Astrocyte (in vitro differentiated cells and primary cell): ENCODE measurements at regions not wholly inside any gene's neighbourhood (a gene's known extent, or its start where the extent isn't known, plus 50 kb on each side); places are given as distances from the start of the nearest gene placed in this dataset.

Source experiments
- DNase-seq: peaks from one replicate; pipeline ENCODE4 v3.0.0-alpha.2; 2010; ENCODE audit warnings: low read depth
- FAIRE-seq: peaks from 2 replicates; lab custom pipeline; 2011; peaks lifted over from hg19 to GRCh38; lab: Jason Lieb, UNC
- H2AFZ ChIP-seq: 2 replicates; pipeline ENCODE4 v1.6.0; 2012; ENCODE audit warnings: low read depth, low read length, inconsistent platforms
- H3K27ac ChIP-seq: 2 replicates; pipeline ENCODE4 v1.5.1; 2011; ENCODE audit warnings: low read depth, low read length, inconsistent platforms
- H3K27me3 ChIP-seq: 2 replicates; pipeline ENCODE4 v1.6.0; 2011; ENCODE audit warnings: low read length, inconsistent platforms; ENCODE audit not compliant: insufficient read depth
- H3K36me3 ChIP-seq: 2 replicates; pipeline ENCODE4 v1.5.1; 2011; ENCODE audit warnings: low read length, inconsistent platforms; ENCODE audit not compliant: insufficient read depth
- H3K4me1 ChIP-seq: 2 replicates; pipeline ENCODE4 v1.5.1; 2011; ENCODE audit warnings: low read length, inconsistent platforms; ENCODE audit not compliant: insufficient read depth
- H3K4me2 ChIP-seq: 2 replicates; pipeline ENCODE4 v1.6.0; 2012; ENCODE audit warnings: low read length, inconsistent platforms
- H3K4me3 ChIP-seq: 2 replicates; pipeline ENCODE4 v1.5.1; 2011; ENCODE audit warnings: low read depth, mild to moderate bottlenecking, low read length, inconsistent platforms; ENCODE audit not compliant: insufficient read depth
- H3K79me2 ChIP-seq: 2 replicates; pipeline ENCODE4 v1.6.0; 2012; ENCODE audit warnings: mild to moderate bottlenecking, low read length, inconsistent platforms; ENCODE audit not compliant: insufficient read depth
- H3K9ac ChIP-seq: 2 replicates; pipeline ENCODE4 v1.6.0; 2012; ENCODE audit warnings: mild to moderate bottlenecking, low read length, inconsistent platforms
- H3K9me3 ChIP-seq: 2 replicates; pipeline ENCODE4 v1.5.1; 2012; ENCODE audit warnings: low read depth, mild to moderate bottlenecking, low read length, inconsistent platforms; ENCODE audit not compliant: insufficient read depth
- H4K20me1 ChIP-seq: 2 replicates; pipeline ENCODE4 v1.6.0; 2012; ENCODE audit warnings: low read length, inconsistent platforms; ENCODE audit not compliant: insufficient read depth
- H3K27ac Mint-ChIP-seq: one replicate; pipeline ENCODE4 v1.8.0; 2021; ENCODE audit warnings: mild to moderate bottlenecking, mixed read lengths; ENCODE audit not compliant: unreplicated experiment
- H3K27me3 Mint-ChIP-seq: one replicate; pipeline ENCODE4 v1.8.0; 2021; ENCODE audit warnings: low read depth, mixed read lengths; ENCODE audit not compliant: unreplicated experiment
- H3K36me3 Mint-ChIP-seq: one replicate; pipeline ENCODE4 v1.8.0; 2021; ENCODE audit warnings: low read depth, mixed read lengths; ENCODE audit not compliant: unreplicated experiment
- H3K4me1 Mint-ChIP-seq: one replicate; pipeline ENCODE4 v1.8.0; 2021; ENCODE audit warnings: low read depth, mixed read lengths; ENCODE audit not compliant: unreplicated experiment
- H3K4me3 Mint-ChIP-seq: one replicate; pipeline ENCODE4 v1.8.0; 2021; ENCODE audit warnings: mild to moderate bottlenecking, moderate library complexity, mixed read lengths; ENCODE audit not compliant: unreplicated experiment
- H3K9me3 Mint-ChIP-seq: one replicate; pipeline ENCODE4 v1.8.0; 2021; ENCODE audit warnings: mild to moderate bottlenecking, mixed read lengths; ENCODE audit not compliant: unreplicated experiment
- EZH2 ChIP-seq: IDR thresholded peaks from 2 replicates; pipeline ENCODE4 v1.6.1; 2012; ENCODE audit warnings: mild to moderate bottlenecking, low read length, inconsistent platforms; ENCODE audit not compliant: insufficient read depth
- TF ChIP-seq, protein P1 (sequence below): IDR thresholded peaks from 2 replicates; pipeline ENCODE4 v1.5.1; 2011; ENCODE audit warnings: low read depth, mild to moderate bottlenecking, inconsistent platforms, low read length, moderate library complexity; ENCODE audit not compliant: insufficient read depth

DNA sequence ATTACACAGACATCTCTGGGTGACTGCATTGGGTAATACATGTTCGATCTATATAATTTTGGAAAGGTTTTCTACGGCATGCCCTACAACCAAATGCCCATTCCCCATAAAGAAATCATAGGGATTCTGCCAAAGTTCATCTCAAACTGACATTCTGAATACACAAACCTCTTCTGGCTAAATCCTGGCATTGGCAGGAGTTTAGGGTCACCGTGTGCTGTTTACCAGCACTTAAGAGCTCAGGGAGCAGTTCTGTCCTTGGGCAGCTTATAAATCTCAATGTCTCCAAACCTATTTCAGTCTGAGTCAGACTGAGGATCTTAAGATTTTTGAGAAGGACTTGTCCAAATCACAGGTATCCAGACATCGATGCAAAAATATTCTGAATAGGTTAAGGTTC lies 809.6 kb upstream of the LRRN3 start:
- no peaks in the 10 kb centered on the region for H3K79me2 ChIP-seq
- no peak overlapping the region for H3K4me3 Mint-ChIP-seq

DNA sequence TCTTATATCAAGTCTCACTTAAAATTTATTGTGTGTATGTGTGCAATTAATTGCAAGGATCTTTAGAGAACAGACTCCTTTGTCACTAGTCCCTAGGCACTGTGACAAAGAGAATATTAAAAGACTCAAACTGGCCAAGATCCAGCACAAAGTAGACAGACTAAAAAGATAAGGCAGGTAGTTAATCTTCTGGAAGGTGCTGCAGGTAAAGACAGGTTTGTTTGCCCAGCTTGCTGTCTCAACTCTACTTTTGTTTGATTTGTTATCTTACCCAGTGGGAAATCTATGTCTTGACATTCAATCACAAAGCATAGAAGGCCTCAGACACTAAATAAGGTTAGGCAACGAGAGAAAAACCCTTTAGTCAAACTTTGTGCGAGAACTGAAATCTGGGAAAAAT lies 807.9 kb upstream of the LRRN3 start:
- H3K4me3 Mint-ChIP-seq = no peak overlapping the region
- Histone ChIP-seq H3K79me2 (no peaks in the 10 kb centered on the region), H3K4me3 (no peak overlapping the region), H3K9ac (no peak overlapping the region), H3K36me3 (no peaks in the 10 kb centered on the region), H3K9me3 (no peaks in the 10 kb centered on the region), H4K20me1 (no peaks in the 10 kb centered on the region), H3K27me3 (no peaks in the 10 kb centered on the region), H3K4me1 (no peaks in the 10 kb centered on the region), H2AFZ (no peak overlapping the region), H3K4me2 (no peak overlapping the region), H3K27ac (no peak overlapping the region)
- DNase-seq (no peak), FAIRE-seq (no peak)
- H3K4me1 Mint-ChIP-seq = no peaks in the 10 kb centered on the region
- TF ChIP-seq EZH2 = no peak
- TF ChIP-seq, protein P1, sequence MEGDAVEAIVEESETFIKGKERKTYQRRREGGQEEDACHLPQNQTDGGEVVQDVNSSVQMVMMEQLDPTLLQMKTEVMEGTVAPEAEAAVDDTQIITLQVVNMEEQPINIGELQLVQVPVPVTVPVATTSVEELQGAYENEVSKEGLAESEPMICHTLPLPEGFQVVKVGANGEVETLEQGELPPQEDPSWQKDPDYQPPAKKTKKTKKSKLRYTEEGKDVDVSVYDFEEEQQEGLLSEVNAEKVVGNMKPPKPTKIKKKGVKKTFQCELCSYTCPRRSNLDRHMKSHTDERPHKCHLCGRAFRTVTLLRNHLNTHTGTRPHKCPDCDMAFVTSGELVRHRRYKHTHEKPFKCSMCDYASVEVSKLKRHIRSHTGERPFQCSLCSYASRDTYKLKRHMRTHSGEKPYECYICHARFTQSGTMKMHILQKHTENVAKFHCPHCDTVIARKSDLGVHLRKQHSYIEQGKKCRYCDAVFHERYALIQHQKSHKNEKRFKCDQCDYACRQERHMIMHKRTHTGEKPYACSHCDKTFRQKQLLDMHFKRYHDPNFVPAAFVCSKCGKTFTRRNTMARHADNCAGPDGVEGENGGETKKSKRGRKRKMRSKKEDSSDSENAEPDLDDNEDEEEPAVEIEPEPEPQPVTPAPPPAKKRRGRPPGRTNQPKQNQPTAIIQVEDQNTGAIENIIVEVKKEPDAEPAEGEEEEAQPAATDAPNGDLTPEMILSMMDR = no peak
- no peak overlapping the region for H3K27ac Mint-ChIP-seq
- H3K27me3 Mint-ChIP-seq = no peaks in the 10 kb centered on the region
- H3K9me3 Mint-ChIP-seq = no peaks in the 10 kb centered on the region
- H3K36me3 Mint-ChIP-seq = no peaks in the 10 kb centered on the region

More for the DNA sequence above, 809.6 kb upstream of the LRRN3 start:
- Histone ChIP-seq H3K36me3 (no peaks in the 10 kb centered on the region), H3K4me1 (no peaks in the 10 kb centered on the region), H3K9me3 (no peaks in the 10 kb centered on the region), H4K20me1 (no peaks in the 10 kb centered on the region), H3K4me2 (no peak overlapping the region), H3K27ac (no peak overlapping the region), H3K4me3 (no peak overlapping the region), H2AFZ (no peak overlapping the region), H3K27me3 (no peaks in the 10 kb centered on the region), H3K9ac (no peak overlapping the region)
- no peak overlapping the region for H3K27ac Mint-ChIP-seq
- no peak for TF ChIP-seq EZH2
- TF ChIP-seq, protein P1 = no peak
- H3K9me3 Mint-ChIP-seq = no peaks in the 10 kb centered on the region
- no peak for FAIRE-seq
- no peaks in the 10 kb centered on the region for H3K4me1 Mint-ChIP-seq
- DNase-seq = no peak
- H3K36me3 Mint-ChIP-seq = no peaks in the 10 kb centered on the region
- no peaks in the 10 kb centered on the region for H3K27me3 Mint-ChIP-seq

DNA sequence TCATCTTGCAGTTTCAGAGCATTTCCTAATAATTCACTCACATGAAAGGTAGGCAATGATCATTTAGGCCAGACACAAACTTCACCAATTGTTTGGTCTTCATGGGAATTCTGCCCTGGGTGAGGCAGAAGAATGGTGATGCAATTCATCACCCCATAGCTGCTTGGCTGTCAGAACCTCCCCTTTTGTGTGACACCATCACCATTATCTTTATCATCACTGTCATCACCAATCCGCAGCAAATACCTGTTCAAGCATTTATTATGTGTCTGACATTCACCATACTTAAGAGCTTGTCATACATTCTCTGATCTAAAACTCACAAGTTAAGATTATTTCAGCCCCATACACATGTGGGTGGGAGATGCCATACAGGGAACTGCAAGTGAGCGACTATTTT lies 799.5 kb upstream of the LRRN3 start:
- H3K36me3 Mint-ChIP-seq = no peaks in the 10 kb centered on the region
- no peak overlapping the region for H2AFZ ChIP-seq
- no peaks in the 10 kb centered on the region for H3K9me3 Mint-ChIP-seq
- TF ChIP-seq EZH2 = no peak
- TF ChIP-seq, protein P1 = no peak
- no peak for DNase-seq
- no peaks in the 10 kb centered on the region for H3K27me3 ChIP-seq
- no peak overlapping the region for H3K4me3 ChIP-seq
- no peaks in the 10 kb centered on the region for H4K20me1 ChIP-seq
- H3K9ac ChIP-seq = no peak overlapping the region
- no peak overlapping the region for H3K27ac ChIP-seq
- H3K79me2 ChIP-seq = no peaks in the 10 kb centered on the region
- H3K4me3 Mint-ChIP-seq = no peak overlapping the region
- no peaks in the 10 kb centered on the region for H3K4me1 ChIP-seq
- H3K27me3 Mint-ChIP-seq = no peaks in the 10 kb centered on the region
- no peaks in the 10 kb centered on the region for H3K9me3 ChIP-seq
- H3K4me1 Mint-ChIP-seq = no peaks in the 10 kb centered on the region
- no peak overlapping the region for H3K27ac Mint-ChIP-seq
- no peak for FAIRE-seq
- no peaks in the 10 kb centered on the region for H3K36me3 ChIP-seq
- no peak overlapping the region for H3K4me2 ChIP-seq
